ENCODE measurements at regions not wholly inside any gene's neighbourhood (a gene's known extent, or its start where the extent isn't known, plus 50 kb on each side); places are given as distances from the start of the nearest gene placed in this dataset.

GRCh38 chr7:42687211-42688055 is 224.4 kb downstream of the C7orf25 start:
- Histone ChIP-seq H3K27ac (ENCODE audit: low read depth, low read length) (peak overlapping the region; percentile 39), H3K9ac (ENCODE audit: extremely low read depth, low read length, poor library complexity, severe bottlenecking) (no peak overlapping the region), H3K36me3 (ENCODE audit: control insufficient read depth, insufficient read depth, low read length) (no peaks in the 10 kb centered on the region), H3K4me3 (ENCODE audit: low read length) (no peak overlapping the region), H3K4me1 (ENCODE audit: control insufficient read depth, insufficient read depth, low read length) (no peaks in the 10 kb centered on the region), H3K27me3 (ENCODE audit: control insufficient read depth, insufficient read depth, low read length, poor library complexity, severe bottlenecking) (peaks cover 28% of the 10 kb centered on the region), H3K9me3 (ENCODE audit: control insufficient read depth, low read length) (no peaks in the 10 kb centered on the region)
- WGBS, 2 experiments (ENCODE audit: insufficient coverage in 1 of 2, insufficient read length in 1 of 2): 85 to 88% methylated on average over 8 to 9 of the region's 9 CpGs
- peaks cover 13% of the 10 kb centered on the region for H3K4me1 Mint-ChIP-seq
- no peak overlapping the region for H3K27ac Mint-ChIP-seq
- DNase-seq: no peak
- peaks cover 30% of the 10 kb centered on the region for H3K27me3 Mint-ChIP-seq (ENCODE audit: insufficient read depth)
- no peaks in the 10 kb centered on the region for H3K9me3 Mint-ChIP-seq
- H3K4me3 Mint-ChIP-seq: no peak overlapping the region
- TF ChIP-seq CTCF (conservative IDR thresholded peaks at IDR 0.05): no peak
- no peaks in the 10 kb centered on the region for H3K36me3 Mint-ChIP-seq (ENCODE audit: low read depth)

- Mint-ChIP-seq H3K4me1 (peaks cover 13% of the 10 kb centered on the region), H3K9me3 (no peaks in the 10 kb centered on the region), H3K27me3 (ENCODE audit: insufficient read depth) (peaks cover 30% of the 10 kb centered on the region), H3K4me3 (no peak overlapping the region), H3K27ac (no peak overlapping the region), H3K36me3 (ENCODE audit: low read depth) (no peaks in the 10 kb centered on the region)
- H3K9ac ChIP-seq (ENCODE audit: extremely low read depth, low read length, poor library complexity, severe bottlenecking): no peak overlapping the region
- DNase-seq: peak; percentile 90
- 10 to 25% methylated on average over 3 to 12 of the region's 12 CpGs for WGBS, 2 experiments (ENCODE audit: insufficient coverage in 1 of 2, insufficient read length in 1 of 2)
- no peak for TF ChIP-seq CTCF (conservative IDR thresholded peaks at IDR 0.05)
- H3K36me3 ChIP-seq (ENCODE audit: control insufficient read depth, insufficient read depth, low read length): no peaks in the 10 kb centered on the region
- peaks cover under 1% of the 10 kb centered on the region for H3K9me3 ChIP-seq (ENCODE audit: control insufficient read depth, low read length)
- peak overlapping the region; percentile 62 for H3K27ac ChIP-seq (ENCODE audit: low read depth, low read length)
- peaks cover 28% of the 10 kb centered on the region for H3K27me3 ChIP-seq (ENCODE audit: control insufficient read depth, insufficient read depth, low read length, poor library complexity, severe bottlenecking)
- H3K4me3 ChIP-seq (ENCODE audit: low read length): no peak overlapping the region
- no peaks in the 10 kb centered on the region for H3K4me1 ChIP-seq (ENCODE audit: control insufficient read depth, insufficient read depth, low read length)
These were observed 225.2 kb downstream of the C7orf25 start for GRCh38 chr7:42686594-42687156.

GRCh38 chr7:42685911-42686310 is 226.0 kb downstream of the C7orf25 start:
- H3K4me1 ChIP-seq (ENCODE audit: control insufficient read depth, insufficient read depth, low read length): no peaks in the 10 kb centered on the region
- Mint-ChIP-seq H3K36me3 (ENCODE audit: low read depth) (no peaks in the 10 kb centered on the region), H3K27ac (no peak overlapping the region), H3K4me1 (peaks cover 13% of the 10 kb centered on the region), H3K27me3 (ENCODE audit: insufficient read depth) (peaks cover 30% of the 10 kb centered on the region), H3K9me3 (no peaks in the 10 kb centered on the region), H3K4me3 (no peak overlapping the region)
- 52 to 63% methylated on average over 8 to 9 of the region's 9 CpGs for WGBS, 2 experiments (ENCODE audit: insufficient coverage in 1 of 2, insufficient read length in 1 of 2)
- no peak overlapping the region for H3K4me3 ChIP-seq (ENCODE audit: low read length)
- peak overlapping the region; percentile 62 for H3K27ac ChIP-seq (ENCODE audit: low read depth, low read length)
- peaks cover 8% of the 10 kb centered on the region for H3K9me3 ChIP-seq (ENCODE audit: control insufficient read depth, low read length)
- peak; percentile 52 for DNase-seq
- no peaks in the 10 kb centered on the region for H3K36me3 ChIP-seq (ENCODE audit: control insufficient read depth, insufficient read depth, low read length)
- H3K9ac ChIP-seq (ENCODE audit: extremely low read depth, low read length, poor library complexity, severe bottlenecking): no peak overlapping the region
- H3K27me3 ChIP-seq (ENCODE audit: control insufficient read depth, insufficient read depth, low read length, poor library complexity, severe bottlenecking): peaks cover 28% of the 10 kb centered on the region
- peak; percentile 16 for TF ChIP-seq CTCF (conservative IDR thresholded peaks at IDR 0.05)

All from endodermal cell (in vitro differentiated cells).